ENCODE measurements at regions not wholly inside any gene's neighbourhood (a gene's known extent, or its start where the extent isn't known, plus 50 kb on each side); places are given as distances from the start of the nearest gene placed in this dataset.

DNA sequence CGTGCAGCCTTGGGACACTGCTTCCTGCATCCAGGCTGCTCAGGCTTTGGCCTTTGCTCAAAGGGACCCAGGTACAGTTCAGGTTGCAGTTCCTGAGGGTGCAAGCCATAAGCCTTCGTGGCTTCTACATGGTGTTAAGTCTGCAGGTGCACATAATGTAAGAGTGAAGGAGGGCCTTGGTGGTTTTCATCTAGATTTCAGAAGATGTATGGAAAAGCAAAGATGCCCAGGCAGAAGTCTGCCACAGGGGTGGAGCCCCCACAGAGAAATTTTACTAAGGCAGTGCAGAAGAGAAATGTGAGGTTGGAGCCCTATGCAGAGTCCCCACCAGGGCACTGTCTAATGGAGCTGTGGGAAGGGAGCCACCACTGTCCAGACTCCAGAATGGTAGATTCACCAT is 200.9 kb downstream of the ICE1 start (continued):
- TF ChIP-seq RXRA (IDR thresholded peaks at IDR 0.05; ENCODE audit: insufficient read depth, low read depth, low read length) (no peak), BCL11A (IDR thresholded peaks at IDR 0.05; ENCODE audit: low read depth in 2 of 2, low read length in 2 of 2) (no peak)

DNA sequence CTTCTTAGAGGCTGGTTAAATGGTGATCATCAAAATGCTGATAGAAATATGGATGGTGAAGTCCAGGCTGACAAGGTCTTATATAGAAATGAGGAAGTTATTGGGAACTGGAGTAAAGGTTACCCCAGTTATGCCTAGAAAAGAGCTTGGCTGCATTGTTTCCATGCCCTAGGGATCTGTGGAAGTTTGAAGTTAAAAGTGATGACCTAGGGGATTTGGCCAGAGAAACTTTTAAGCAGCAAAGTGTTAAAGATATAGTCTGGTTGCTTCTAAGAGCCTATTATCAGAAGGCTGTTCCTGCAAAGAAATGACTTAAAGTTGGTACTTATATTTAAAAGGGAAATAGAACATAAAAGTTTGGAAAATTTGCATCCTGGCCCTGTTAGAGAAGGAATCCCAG is 200.3 kb downstream of the ICE1 start:
- Histone ChIP-seq H2BK20ac (ENCODE audit: low read length) (no peak overlapping the region), H3K23me2 (ENCODE audit: low read depth, low read length) (no peaks in the 10 kb centered on the region), H3K4me3 (ENCODE audit: extremely low read depth in 1 of 4, insufficient read depth in 2 of 4, low read depth in 3 of 4, low read length in 4 of 4) (no peak overlapping the region), H3K4ac (replicated peaks; ENCODE audit: insufficient read length, low read depth, low read length) (no peak overlapping the region), H2BK120ac (replicated peaks; ENCODE audit: low read depth, low read length) (no peak overlapping the region), H3K9ac (replicated peaks in 1 of 4; ENCODE audit: extremely low read depth in 1 of 4, low read depth in 3 of 4, low read length in 3 of 4) (no peak overlapping the region), H3K14ac (ENCODE audit: insufficient read length) (no peak overlapping the region), H3K79me2 (ENCODE audit: control insufficient read depth in 1 of 2, insufficient read depth in 2 of 2, low read length in 2 of 2) (no peaks in the 10 kb centered on the region), H4K20me1 (replicated peaks in 1 of 2; ENCODE audit: control insufficient read depth in 1 of 2, insufficient read depth in 2 of 2, low read length in 2 of 2) (no peaks in the 10 kb centered on the region), H4K91ac (replicated peaks; ENCODE audit: insufficient read length, low read length) (no peak overlapping the region), H4K5ac (ENCODE audit: insufficient read length, low read depth, low read length) (no peak overlapping the region), H3K56ac (replicated peaks; ENCODE audit: insufficient read length, low read depth, low read length) (no peak overlapping the region), H3K9me3 (ENCODE audit: insufficient read depth in 2 of 2, low read depth in 1 of 2, low read length in 1 of 2) (peaks cover 19 to 30% of the 10 kb centered on the region in 2 experiments), H2AFZ (ENCODE audit: low read length) (no peak overlapping the region), H4K8ac (ENCODE audit: extremely low read depth, insufficient read depth, low read length) (no peak overlapping the region), H3K36me3 (ENCODE audit: control insufficient read depth in 2 of 4, insufficient read depth in 4 of 4, low read length in 3 of 4) (no peaks in the 10 kb centered on the region), H3K4me2 (ENCODE audit: insufficient read depth in 1 of 2, low read depth in 2 of 2, low read length in 2 of 2) (no peak overlapping the region), H2BK15ac (ENCODE audit: low read length) (no peak overlapping the region), H3K27me3 (replicated peaks in 1 of 4; ENCODE audit: control insufficient read depth in 3 of 4, extremely low read depth in 1 of 4, insufficient read depth in 3 of 4, low read length in 3 of 4) (no peaks in the 10 kb centered on the region), H3K4me1 (replicated peaks in 1 of 4; ENCODE audit: control insufficient read depth in 3 of 4, insufficient read depth in 4 of 4, low read length in 3 of 4) (no peaks in the 10 kb centered on the region), H3K23ac (ENCODE audit: insufficient read length) (no peak overlapping the region), H3K27ac (ENCODE audit: low read depth, low read length) (no peak overlapping the region), H2BK12ac (ENCODE audit: low read depth, low read length) (no peak overlapping the region), H3K18ac (ENCODE audit: extremely low read depth, low read length) (no peak overlapping the region), H2BK5ac (ENCODE audit: low read depth, low read length) (no peak overlapping the region), H2AK5ac (ENCODE audit: low read depth, low read length) (no peak overlapping the region), H3K79me1 (ENCODE audit: low read depth, low read length) (no peaks in the 10 kb centered on the region)
- CTCF ChIA-PET (ENCODE audit: partially characterized antibody): no interaction called here
- DNase-seq (ENCODE audit: low read depth in 1 of 2, low spot score in 2 of 2) (no peak), FAIRE-seq (no peak)
- no peak for TF ChIP-seq KDM1A (IDR thresholded peaks at IDR 0.05; ENCODE audit: borderline replicate concordance, low read length)
- TF ChIP-seq PHF8 (conservative IDR thresholded peaks at IDR 0.05; ENCODE audit: low read depth, low read length): no peak
- TF ChIP-seq YY1 (IDR thresholded peaks at IDR 0.05; ENCODE audit: low read depth, low read length): no peak
- TF ChIP-seq CREB1 (IDR thresholded peaks at IDR 0.05): no peak
- TF ChIP-seq SP1 (IDR thresholded peaks at IDR 0.05; ENCODE audit: low read depth, low read length): no peak
- no peak for TF ChIP-seq RNF2 (IDR thresholded peaks at IDR 0.05; ENCODE audit: borderline replicate concordance, low read depth, low read length, missing control alignments, poor library complexity, severe bottlenecking)
- TF ChIP-seq CEBPB (IDR thresholded peaks at IDR 0.05; ENCODE audit: low read depth, low read length): no peak
- no peak for TF ChIP-seq TAF7 (optimal IDR thresholded peaks at IDR 0.05; ENCODE audit: borderline replicate concordance, low read depth, low read length)
- POLR2A ChIA-PET (ENCODE audit: partially characterized antibody): no interaction called here

All from H1 (cell line).